Lower leg skin (tissue), 4 donors: ENCODE measurements at regions not wholly inside any gene's neighbourhood (a gene's known extent, or its start where the extent isn't known, plus 50 kb on each side); places are given as distances from the start of the nearest gene placed in this dataset.

ENCODE experiments used
- DNase-seq, 2 donors: peaks; one replicate each; pipeline ENCODE4 v3.0.0-alpha.2; 2019; ENCODE audit warnings: low spot score in 2 of 2
- H3K4me3 ChIP-seq: fragments of 200-600 bp; sonication (generic); 2 replicates; pipeline ENCODE4 v1.5.1; 2017; ENCODE audit warnings: mild to moderate bottlenecking, low read depth; ENCODE audit not compliant: poor library complexity, severe bottlenecking
- CTCF ChIP-seq, 3 donors: fragments of 450-650 bp; IDR thresholded peaks; one replicate each; pipeline ENCODE4 v1.5.1; 2016; ENCODE audit warnings: antibody characterized with exemption in 3 of 3, mild to moderate bottlenecking in 3 of 3, moderate library complexity in 2 of 3
- POLR2A ChIP-seq, 2 donors: fragments of 450-650 bp; IDR thresholded peaks; one replicate each; pipeline ENCODE4 v1.6.1; 2016 to 2017; ENCODE audit warnings: antibody characterized with exemption in 2 of 2, mild to moderate bottlenecking in 1 of 2, moderate library complexity in 1 of 2
- WGBS, 2 donors: methylation state at CpG; one replicate each; pipeline ENCODE4 v1.1.5; 2018; 5-methylcytosine and 5-hydroxymethylcytosine counted together
- intact Hi-C: fragments of 100-400 bp; cut with DNase I; formaldehyde crosslinking; loops from one replicate; pipeline ENCODE4 v1.15.0; 2023; ENCODE audit warnings: low total_unique reads

GRCh38 chr15:60257591-60258159, 140.1 kb downstream of the ANXA2 start:
- WGBS, 2 donors: 60 to 64% methylated on average over 5 of the region's 5 CpGs
- TF ChIP-seq POLR2A (IDR thresholded peaks at IDR 0.05): no peak
- no peak for TF ChIP-seq CTCF (IDR thresholded peaks at IDR 0.05)
- intact Hi-C loops: no loop called here
- DNase-seq: no peak
- H3K4me3 ChIP-seq: no peak overlapping the region

DNA sequence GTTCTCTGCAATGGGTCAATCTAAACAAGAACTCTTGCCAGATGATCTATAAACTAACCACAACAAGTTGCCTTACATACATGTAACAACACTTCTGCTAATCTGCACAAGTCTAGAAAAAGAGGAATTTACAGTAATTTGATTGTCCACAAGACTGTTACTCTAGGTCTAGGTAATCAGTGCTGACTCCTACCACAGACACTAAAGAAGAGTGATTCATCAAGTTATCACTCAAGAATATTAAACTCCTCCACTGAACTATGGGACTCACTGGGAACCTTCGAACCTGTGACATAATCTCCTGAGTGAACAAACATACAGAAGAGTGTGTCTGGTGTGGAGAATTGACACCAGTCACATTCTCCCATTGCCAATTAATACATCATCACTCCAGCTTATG, 138.3 kb downstream of the ANXA2 start:
- no peak for DNase-seq
- no peak overlapping the region for H3K4me3 ChIP-seq
- whole genome bisulfite sequencing, 2 donors: 91 to 94% methylated on average over 1 of the region's 1 CpG
- intact Hi-C loops: no loop called here
- TF ChIP-seq CTCF (IDR thresholded peaks at IDR 0.05) (no peak), POLR2A (IDR thresholded peaks at IDR 0.05) (no peak)

DNA sequence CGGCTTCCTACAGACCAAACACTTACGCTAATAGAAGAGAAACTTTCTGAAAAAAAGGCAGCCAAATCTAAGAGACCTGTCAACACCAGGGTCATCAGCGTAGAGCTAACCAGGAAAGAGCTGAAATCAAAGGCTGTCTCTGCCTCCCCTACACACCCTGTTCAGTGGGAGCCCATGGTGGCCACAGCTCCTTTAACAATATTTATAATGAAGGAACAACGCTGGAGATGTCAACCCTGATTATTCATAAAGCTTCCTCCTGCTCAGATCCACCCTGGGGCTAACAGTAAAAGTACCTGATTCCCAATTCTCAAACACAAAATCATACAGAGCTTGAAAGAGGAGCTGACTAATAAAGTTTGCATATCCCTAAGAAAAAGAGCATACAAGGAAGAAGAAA, 133.7 kb downstream of the ANXA2 start:
- no peak for DNase-seq
- 66 to 68% methylated on average over 4 of the region's 4 CpGs for WGBS, 2 donors
- H3K4me3 ChIP-seq: no peak overlapping the region
- no peak for TF ChIP-seq POLR2A (IDR thresholded peaks at IDR 0.05)
- no peak for TF ChIP-seq CTCF (IDR thresholded peaks at IDR 0.05)
- intact Hi-C loops: no loop called here

DNA sequence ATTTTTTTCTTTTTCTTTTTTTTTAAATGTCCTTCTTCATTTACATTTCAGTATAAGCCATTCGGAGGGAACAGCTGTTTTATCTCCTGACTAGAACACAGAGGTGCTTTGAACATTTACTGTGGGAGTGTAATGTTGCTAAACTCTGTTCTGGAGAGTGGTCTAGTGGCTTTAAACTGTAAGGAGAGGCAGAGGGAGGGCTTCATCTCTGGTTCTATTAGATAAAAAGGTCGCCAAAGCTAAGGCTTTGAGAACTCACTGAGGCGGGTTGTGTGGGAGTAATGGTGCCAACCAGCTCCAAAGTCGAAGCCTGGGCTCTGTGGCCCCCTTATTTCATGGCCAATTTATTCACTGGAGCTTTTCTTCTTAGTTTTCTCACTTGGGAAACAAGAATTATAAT, 133.2 kb downstream of the ANXA2 start:
- 74 to 78% methylated on average over 4 of the region's 4 CpGs for WGBS, 2 donors
- no peak for TF ChIP-seq CTCF (IDR thresholded peaks at IDR 0.05)

GRCh38 chr15:60265057-60265456, 132.7 kb downstream of the ANXA2 start:
- no peak overlapping the region for H3K4me3 ChIP-seq
- TF ChIP-seq CTCF (IDR thresholded peaks at IDR 0.05) (no peak), POLR2A (IDR thresholded peaks at IDR 0.05) (no peak)
- intact Hi-C loops: no loop called here
- no peak for DNase-seq

More for the DNA sequence above, 133.2 kb downstream of the ANXA2 start:
- no peak overlapping the region for H3K4me3 ChIP-seq
- no peak for DNase-seq
- intact Hi-C loops: no loop called here

- intact Hi-C loops: no loop called here
- H3K4me3 ChIP-seq: no peak overlapping the region
- TF ChIP-seq CTCF (IDR thresholded peaks at IDR 0.05) (no peak), POLR2A (IDR thresholded peaks at IDR 0.05) (no peak)
- 84 to 97% methylated on average over 2 of the region's 2 CpGs for WGBS, 2 donors
- DNase-seq: no peak
Observed at GRCh38 chr15:60272623-60273022, 125.2 kb downstream of the ANXA2 start.
